MCF 10A (cell line): ENCODE measurements at regions not wholly inside any gene's neighbourhood (a gene's known extent, or its start where the extent isn't known, plus 50 kb on each side); places are given as distances from the start of the nearest gene placed in this dataset.
"Not testable (repeated sequence)": the region's sequence is repeated elsewhere in the genome, so short reads cannot be mapped to it uniquely, and the experiment has no call there.

ENCODE experiments used
- BruUV-seq: library from RNA; stranded (reverse); fragments of 400-500 nt; replicated peaks from 2 replicates; lab custom pipeline; 2021; lab: Mats Ljungman, UMichigan
- CTCF ChIA-PET: fragments of 300-600 bp; sonication (Branson Sonifier 250); formaldehyde crosslinking; extraction: SDS; loops from one replicate; lab custom pipeline; 2021; ENCODE audit warnings: antibody characterized with exemption, inconsistent platforms; lab: Yijun Ruan, JAX
- POLR2A ChIA-PET: fragments of 300-600, 350-650 bp; sonication (Branson Sonifier 250); formaldehyde crosslinking; extraction: SDS; loops from one replicate; lab custom pipeline; 2020; ENCODE audit warnings: antibody characterized with exemption, inconsistent platforms; lab: Yijun Ruan, JAX
- DNase-seq: peaks from one replicate; pipeline ENCODE4 v3.0.0-alpha.2; 2018; ENCODE audit not compliant: unreplicated experiment
- H3K27ac Mint-ChIP-seq: one replicate; pipeline ENCODE4 v1.8.0; 2022; ENCODE audit warnings: mild to moderate bottlenecking, low read depth, mixed read lengths; ENCODE audit not compliant: unreplicated experiment
- H3K27me3 Mint-ChIP-seq: one replicate; pipeline ENCODE4 v1.8.0; 2022; ENCODE audit warnings: mixed read lengths; ENCODE audit not compliant: insufficient read depth, unreplicated experiment
- H3K36me3 Mint-ChIP-seq: one replicate; pipeline ENCODE4 v1.8.0; 2022; ENCODE audit warnings: mild to moderate bottlenecking, moderate library complexity, mixed read lengths; ENCODE audit not compliant: insufficient read depth, unreplicated experiment
- H3K4me1 Mint-ChIP-seq: one replicate; pipeline ENCODE4 v1.8.0; 2022; ENCODE audit warnings: mixed read lengths; ENCODE audit not compliant: insufficient read depth, unreplicated experiment
- H3K4me3 Mint-ChIP-seq: one replicate; pipeline ENCODE4 v1.8.0; 2022; ENCODE audit warnings: mild to moderate bottlenecking, moderate library complexity, mixed read lengths; ENCODE audit not compliant: unreplicated experiment
- H3K9me3 Mint-ChIP-seq: one replicate; pipeline ENCODE4 v1.8.0; 2022; ENCODE audit warnings: mixed read lengths; ENCODE audit not compliant: unreplicated experiment
- CTCF ChIP-seq: fragments of 200-600 bp; IDR thresholded peaks from one replicate; pipeline ENCODE4 v1.8.0; 2022; ENCODE audit warnings: antibody characterized with exemption, mild to moderate bottlenecking; ENCODE audit not compliant: unreplicated experiment
- intact Hi-C: fragments of 100-400 bp; cut with micrococcal nuclease; formaldehyde crosslinking; loops from 2 replicates; pipeline ENCODE4 v1.14.1; 2022

DNA sequence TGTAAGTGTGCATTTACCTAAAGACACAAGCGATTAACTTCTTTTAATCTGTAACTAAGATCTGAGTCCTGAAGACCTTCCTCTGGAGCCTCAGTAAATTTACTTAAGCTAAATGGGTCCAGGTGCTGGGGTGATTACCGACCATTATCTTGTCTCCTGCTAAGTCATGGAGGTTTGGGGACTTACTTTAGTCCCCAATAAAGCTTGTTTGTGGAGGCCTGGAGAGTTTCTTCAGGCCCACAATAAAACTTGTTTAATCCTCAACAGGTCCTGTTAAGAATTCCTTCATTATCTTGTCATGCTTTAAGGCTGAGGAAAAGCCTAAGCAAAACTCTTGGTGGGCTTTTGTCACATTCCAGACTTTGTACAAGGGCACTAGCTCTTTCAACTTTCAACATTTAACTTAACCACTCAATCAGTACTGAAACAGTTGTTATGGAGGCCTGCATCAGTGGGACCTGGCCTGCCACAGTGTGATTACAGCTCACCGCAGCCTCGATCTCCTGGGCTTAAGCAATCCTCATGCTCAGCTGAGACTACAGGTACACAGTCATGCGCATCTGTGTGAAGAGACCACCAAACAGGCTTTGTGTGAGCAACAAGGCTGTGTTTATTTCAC, 84.0 kb downstream of the FMO4 start:
- ChIA-PET CTCF (interaction anchor here (0.6 to 3.2 kb wide), 7 partner anchors 27 to 425 kb away, joined by 3 to 17 read pairs (median 3); partner anchors contain the start of genes FMO4 and PRRC2C), POLR2A (no interaction called here)
- H3K27ac Mint-ChIP-seq = no peak overlapping the region
- DNase-seq = no peak
- H3K27me3 Mint-ChIP-seq = no peaks in the 10 kb centered on the region
- H3K9me3 Mint-ChIP-seq = peaks cover 7% of the 10 kb centered on the region
- H3K36me3 Mint-ChIP-seq = no peaks in the 10 kb centered on the region
- no peak overlapping the region for H3K4me3 Mint-ChIP-seq
- intact Hi-C loops = no loop called here
- peaks cover 9% of the 10 kb centered on the region for H3K4me1 Mint-ChIP-seq
- TF ChIP-seq CTCF = no peak
- BruUV-seq = no TSS peak

GRCh38 chr1:171403393-171403792, 81.9 kb upstream of the PRRC2C start:
- peak overlapping the region; percentile 86 for H3K27ac Mint-ChIP-seq
- H3K4me3 Mint-ChIP-seq = no peak overlapping the region
- intact Hi-C loops = loop anchor here (2.0 to 10.0 kb wide), 2 partner anchors 29 to 149 kb away; no protein-coding TSS in a partner anchor

GRCh38 chr1:171405391-171405714, 80.0 kb upstream of the PRRC2C start:
- Mint-ChIP-seq H3K27ac (no peak overlapping the region), H3K4me3 (no peak overlapping the region), H3K36me3 (no peaks in the 10 kb centered on the region), H3K4me1 (peaks cover 18% of the 10 kb centered on the region), H3K27me3 (no peaks in the 10 kb centered on the region), H3K9me3 (peaks cover 7% of the 10 kb centered on the region)
- no TSS peak for BruUV-seq
- no peak for TF ChIP-seq CTCF
- POLR2A ChIA-PET = no interaction called here
- CTCF ChIA-PET = interaction anchor here (0.7 to 3.3 kb wide), 17 partner anchors 10 to 438 kb away, joined by 3 to 17 read pairs (median 4); partner anchors contain the start of gene FMO4
- intact Hi-C loops = loop anchor here (10.0 kb wide), 1 partner anchor 151 kb away; no protein-coding TSS in a partner anchor
- no peak for DNase-seq

More at GRCh38 chr1:171403393-171403792, 81.9 kb upstream of the PRRC2C start:
- POLR2A ChIA-PET = interaction anchor here (0.6 to 2.4 kb wide), 6 partner anchors 14 to 82 kb away, joined by 3 to 7 read pairs (median 3); partner anchors contain the start of gene PRRC2C
- Mint-ChIP-seq H3K4me1 (peaks cover 18% of the 10 kb centered on the region), H3K9me3 (peaks cover 7% of the 10 kb centered on the region), H3K27me3 (no peaks in the 10 kb centered on the region), H3K36me3 (no peaks in the 10 kb centered on the region)
- BruUV-seq = no TSS peak
- peak; percentile 81 for DNase-seq
- no peak for TF ChIP-seq CTCF
- CTCF ChIA-PET = interaction anchor here (0.5 to 4.0 kb wide), 21 partner anchors 9 to 437 kb away, joined by 3 to 33 read pairs (median 4); partner anchors contain the start of genes FMO4 and PRRC2C

DNA sequence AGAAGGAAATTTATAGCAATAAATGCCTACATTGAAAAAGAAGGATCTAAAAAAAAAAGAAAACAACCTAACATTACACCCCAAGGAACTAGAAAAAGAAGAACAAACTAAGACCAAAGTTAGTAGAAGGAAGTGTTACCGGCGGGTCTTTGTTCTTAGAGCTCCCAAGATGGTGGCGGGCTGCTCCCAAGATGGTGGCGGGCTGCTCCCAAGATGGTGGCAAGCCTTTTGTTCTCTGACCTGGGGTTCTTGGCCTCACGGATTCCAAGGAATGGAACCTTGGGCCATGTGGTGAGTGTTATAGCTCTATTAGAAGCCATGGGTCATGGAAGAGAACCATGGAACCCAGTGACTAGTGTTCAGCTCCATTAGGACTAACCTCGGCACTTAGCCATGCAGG, 71.8 kb upstream of the PRRC2C start:
- intact Hi-C loops, POLR2A ChIA-PET, H3K4me3 Mint-ChIP-seq: not testable (repeated sequence)

More for the DNA sequence above, 71.8 kb upstream of the PRRC2C start:
- H3K27ac Mint-ChIP-seq, BruUV-seq, H3K4me1 Mint-ChIP-seq, H3K27me3 Mint-ChIP-seq, DNase-seq, H3K36me3 Mint-ChIP-seq, H3K9me3 Mint-ChIP-seq: not testable (repeated sequence)
- CTCF ChIA-PET = interaction anchor here (0.6 to 0.9 kb wide), 3 partner anchors 13 to 51 kb away, joined by 3 read pairs; no protein-coding TSS in a partner anchor
